ENCODE measurements at regions not wholly inside any gene's neighbourhood (a gene's known extent, or its start where the extent isn't known, plus 50 kb on each side); places are given as distances from the start of the nearest gene placed in this dataset.

DNA sequence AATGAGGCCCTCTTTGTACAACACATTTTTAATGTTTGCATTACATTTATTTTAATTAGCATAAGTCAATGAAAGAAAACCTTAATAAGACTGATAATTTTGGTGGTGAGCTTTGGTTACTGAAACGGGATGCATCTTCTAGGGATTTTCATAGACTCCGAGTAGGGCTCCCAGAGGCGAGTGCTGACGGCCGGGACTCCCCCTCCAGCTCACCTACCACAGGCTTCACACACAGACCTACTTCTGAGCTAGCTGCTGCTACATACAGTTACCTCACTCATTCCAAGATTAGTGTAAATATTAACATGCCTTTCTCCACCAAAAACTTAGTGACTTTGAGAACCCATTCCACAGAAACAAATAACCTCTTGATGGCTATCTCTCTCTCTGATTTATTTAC lies 271.1 kb downstream of the GALR1 start:
- Histone ChIP-seq H3K27me3 (no peaks in the 10 kb centered on the region), H3K27ac (no peak overlapping the region), H3K4me1 (no peaks in the 10 kb centered on the region), H3K36me3 (no peaks in the 10 kb centered on the region), H3K4me3 (no peak overlapping the region), H3K9me3 (no peaks in the 10 kb centered on the region)
- TF ChIP-seq, protein P1, sequence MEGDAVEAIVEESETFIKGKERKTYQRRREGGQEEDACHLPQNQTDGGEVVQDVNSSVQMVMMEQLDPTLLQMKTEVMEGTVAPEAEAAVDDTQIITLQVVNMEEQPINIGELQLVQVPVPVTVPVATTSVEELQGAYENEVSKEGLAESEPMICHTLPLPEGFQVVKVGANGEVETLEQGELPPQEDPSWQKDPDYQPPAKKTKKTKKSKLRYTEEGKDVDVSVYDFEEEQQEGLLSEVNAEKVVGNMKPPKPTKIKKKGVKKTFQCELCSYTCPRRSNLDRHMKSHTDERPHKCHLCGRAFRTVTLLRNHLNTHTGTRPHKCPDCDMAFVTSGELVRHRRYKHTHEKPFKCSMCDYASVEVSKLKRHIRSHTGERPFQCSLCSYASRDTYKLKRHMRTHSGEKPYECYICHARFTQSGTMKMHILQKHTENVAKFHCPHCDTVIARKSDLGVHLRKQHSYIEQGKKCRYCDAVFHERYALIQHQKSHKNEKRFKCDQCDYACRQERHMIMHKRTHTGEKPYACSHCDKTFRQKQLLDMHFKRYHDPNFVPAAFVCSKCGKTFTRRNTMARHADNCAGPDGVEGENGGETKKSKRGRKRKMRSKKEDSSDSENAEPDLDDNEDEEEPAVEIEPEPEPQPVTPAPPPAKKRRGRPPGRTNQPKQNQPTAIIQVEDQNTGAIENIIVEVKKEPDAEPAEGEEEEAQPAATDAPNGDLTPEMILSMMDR (IDR thresholded peaks at IDR 0.05) = no peak
- TF ChIP-seq POLR2A (IDR thresholded peaks at IDR 0.05) = no peak
- TF ChIP-seq POLR2AphosphoS5 (IDR thresholded peaks at IDR 0.05; ENCODE audit: insufficient read depth in 1 of 2, low read depth in 1 of 2) = no peak
- intact Hi-C loops (cut with DNase I) = no loop called here
- no peak for DNase-seq (ENCODE audit: extremely low spot score in 2 of 2)

DNA sequence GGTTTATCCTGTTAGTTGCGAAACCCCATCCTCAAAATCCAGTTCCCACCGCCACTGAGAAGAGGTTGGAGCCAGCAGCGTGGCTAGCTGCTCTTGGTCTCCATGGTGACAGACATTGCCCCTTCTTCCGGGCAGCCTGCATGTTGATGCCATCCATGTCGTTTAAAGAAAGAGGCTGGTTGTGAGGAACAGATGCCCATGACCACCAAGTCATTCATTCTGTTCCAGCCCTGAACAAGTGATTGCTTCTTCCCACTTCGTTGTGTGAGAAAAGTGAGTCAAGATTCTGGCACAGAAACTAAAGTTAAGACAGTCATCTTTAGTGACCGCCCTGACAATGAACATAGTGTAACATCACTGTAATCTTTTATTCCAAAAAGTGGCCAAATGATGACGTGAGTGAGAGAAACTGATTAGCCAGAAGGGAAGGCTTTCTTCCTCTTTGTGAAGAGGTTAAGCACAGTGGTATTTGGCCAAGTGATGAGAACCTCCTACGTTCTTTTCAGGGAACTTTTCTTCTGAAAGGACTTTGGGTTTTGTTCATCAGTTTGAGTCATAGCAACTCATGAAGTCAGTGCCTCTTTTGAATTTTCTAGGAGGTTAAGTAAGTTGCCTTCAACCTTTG lies 272.5 kb downstream of the GALR1 start:
- Histone ChIP-seq H3K27ac (no peak overlapping the region), H3K4me3 (no peak overlapping the region), H3K9me3 (no peaks in the 10 kb centered on the region), H3K36me3 (no peaks in the 10 kb centered on the region), H3K27me3 (no peaks in the 10 kb centered on the region), H3K4me1 (no peaks in the 10 kb centered on the region)
- DNase-seq (ENCODE audit: extremely low spot score in 2 of 2) = no peak
- intact Hi-C loops (cut with DNase I) = no loop called here
- TF ChIP-seq, protein P1 (IDR thresholded peaks at IDR 0.05) = no peak
- TF ChIP-seq POLR2AphosphoS5 (IDR thresholded peaks at IDR 0.05; ENCODE audit: insufficient read depth in 1 of 2, low read depth in 1 of 2) (no peak), POLR2A (IDR thresholded peaks at IDR 0.05) (no peak)

DNA sequence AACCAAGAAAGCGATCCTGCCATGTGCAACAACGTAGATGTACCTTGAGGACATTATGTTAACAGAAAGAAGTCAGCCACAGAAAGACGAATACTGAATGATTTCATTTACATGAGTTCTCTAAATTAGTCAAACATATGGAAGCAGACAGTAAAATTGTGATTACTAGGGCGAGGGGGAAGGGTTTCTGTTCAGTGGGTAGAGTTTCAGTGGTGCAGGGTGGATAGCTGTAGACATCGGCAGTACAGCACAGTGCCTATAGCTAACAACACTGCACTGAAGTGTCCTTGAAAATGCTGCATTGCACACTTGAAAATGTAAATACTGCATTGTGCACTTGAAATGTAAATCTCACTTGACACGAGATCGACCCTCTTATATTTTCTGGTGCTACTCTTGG lies 275.3 kb downstream of the GALR1 start:
- H3K27me3 ChIP-seq = no peaks in the 10 kb centered on the region
- H3K9me3 ChIP-seq = no peaks in the 10 kb centered on the region
- no peaks in the 10 kb centered on the region for H3K36me3 ChIP-seq
- intact Hi-C loops (cut with DNase I) = no loop called here
- H3K4me1 ChIP-seq = no peaks in the 10 kb centered on the region
- DNase-seq (ENCODE audit: extremely low spot score in 2 of 2) = no peak
- TF ChIP-seq POLR2AphosphoS5 (IDR thresholded peaks at IDR 0.05; ENCODE audit: insufficient read depth in 1 of 2, low read depth in 1 of 2) = no peak
- TF ChIP-seq, protein P1 (IDR thresholded peaks at IDR 0.05) = no peak
- TF ChIP-seq POLR2A (IDR thresholded peaks at IDR 0.05) = no peak
- no peak overlapping the region for H3K27ac ChIP-seq
- H3K4me3 ChIP-seq = no peak overlapping the region

DNA sequence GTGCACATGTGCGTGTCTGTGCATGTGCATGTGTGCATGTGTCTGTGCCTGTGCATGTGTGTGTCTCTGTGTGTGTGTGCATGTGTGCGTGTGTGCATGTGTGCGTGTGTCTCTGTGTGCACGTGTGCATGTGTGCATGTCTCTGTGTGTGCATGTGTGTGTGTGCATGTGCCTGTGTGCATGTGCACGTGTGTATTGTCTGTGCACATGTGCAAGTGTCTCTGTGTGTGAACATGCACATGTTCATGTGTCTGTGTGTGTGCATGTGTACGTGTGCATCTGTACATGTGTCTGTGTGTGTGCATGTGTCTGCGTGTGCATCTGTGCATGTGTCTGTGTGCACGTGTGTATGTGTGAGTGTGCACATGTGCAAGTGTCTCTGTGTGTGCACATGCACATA lies 277.3 kb downstream of the GALR1 start:
- Histone ChIP-seq H3K27ac (no peak overlapping the region), H3K4me1 (no peaks in the 10 kb centered on the region), H3K36me3 (no peaks in the 10 kb centered on the region), H3K9me3 (no peaks in the 10 kb centered on the region), H3K27me3 (no peaks in the 10 kb centered on the region), H3K4me3 (no peak overlapping the region)
- no peak for TF ChIP-seq POLR2AphosphoS5 (IDR thresholded peaks at IDR 0.05; ENCODE audit: insufficient read depth in 1 of 2, low read depth in 1 of 2)
- TF ChIP-seq POLR2A (IDR thresholded peaks at IDR 0.05) = no peak
- TF ChIP-seq, protein P1 (IDR thresholded peaks at IDR 0.05) = no peak
- DNase-seq (ENCODE audit: extremely low spot score in 2 of 2) = no peak
- intact Hi-C loops (cut with DNase I) = no loop called here

DNA sequence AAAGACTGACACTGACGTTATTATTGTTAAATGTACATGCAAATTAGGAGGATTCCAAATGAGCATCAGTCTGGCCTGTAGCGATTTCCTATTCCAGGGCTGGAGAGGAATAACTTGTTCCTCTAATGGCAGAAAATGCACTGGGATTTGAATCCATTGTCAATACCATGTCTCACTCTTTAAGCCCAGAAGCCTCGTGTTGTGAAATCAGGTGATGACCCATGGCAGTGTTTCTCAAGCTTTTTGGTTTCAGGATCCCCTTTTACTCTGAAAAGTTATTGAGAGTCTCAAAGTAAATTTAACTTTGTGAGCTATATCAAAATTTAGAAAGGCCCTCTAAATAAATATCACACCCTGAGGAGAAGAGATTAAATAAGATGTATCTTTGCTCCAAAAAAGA lies 279.2 kb downstream of the GALR1 start:
- H3K4me3 ChIP-seq = no peak overlapping the region

More for the DNA sequence above, 279.2 kb downstream of the GALR1 start:
- Histone ChIP-seq H3K9me3 (no peaks in the 10 kb centered on the region), H3K4me1 (no peaks in the 10 kb centered on the region), H3K27me3 (no peaks in the 10 kb centered on the region), H3K27ac (no peak overlapping the region), H3K36me3 (no peaks in the 10 kb centered on the region)
- DNase-seq (ENCODE audit: extremely low spot score in 2 of 2) = no peak
- no peak for TF ChIP-seq POLR2A (IDR thresholded peaks at IDR 0.05)
- TF ChIP-seq POLR2AphosphoS5 (IDR thresholded peaks at IDR 0.05; ENCODE audit: insufficient read depth in 1 of 2, low read depth in 1 of 2) = no peak
- TF ChIP-seq, protein P1 (IDR thresholded peaks at IDR 0.05) = no peak
- intact Hi-C loops (cut with DNase I) = no loop called here

All from vagina (tissue), 2 donors.